SK-N-SH (cell line): ENCODE measurements at regions not wholly inside any gene's neighbourhood (a gene's known extent, or its start where the extent isn't known, plus 50 kb on each side); places are given as distances from the start of the nearest gene placed in this dataset.
"Not testable (repeated sequence)": the region's sequence is repeated elsewhere in the genome, so short reads cannot be mapped to it uniquely, and the experiment has no call there.

Experiments
- CHD2 ChIP-seq: fragments of 150-350 bp; IDR thresholded peaks from 2 replicates; pipeline ENCODE4 v1.6.1; 2018; ENCODE audit warnings: low read length; ENCODE audit not compliant: partially characterized antibody
- CTCF ChIP-seq: fragments of 200-600 bp; sonication (generic); IDR thresholded peaks from 2 replicates; pipeline ENCODE4 v1.6.1; 2017; ENCODE audit warnings: antibody characterized with exemption, mild to moderate bottlenecking, moderate library complexity
- EZH2phosphoT487 ChIP-seq: fragments of 200-600 bp; sonication (generic); IDR thresholded peaks from 2 replicates; pipeline ENCODE4 v1.6.1; 2017; ENCODE audit warnings: low read depth, mixed run types, mild to moderate bottlenecking, antibody characterized with exemption, moderate library complexity, borderline replicate concordance
- NRF1 ChIP-seq: IDR thresholded peaks from 2 replicates; pipeline ENCODE4 v1.6.1; 2012; ENCODE audit warnings: low read depth, mild to moderate bottlenecking, low read length
- POLR2AphosphoS5 ChIP-seq: IDR thresholded peaks from 2 replicates; pipeline ENCODE4 v1.6.1; 2012; ENCODE audit warnings: low read depth, low read length
- REST ChIP-seq: IDR thresholded peaks from 2 replicates; pipeline ENCODE4 v1.6.1; 2012; ENCODE audit warnings: mild to moderate bottlenecking, low read depth, low read length, moderate library complexity
- RXRA ChIP-seq: IDR thresholded peaks from 2 replicates; pipeline ENCODE4 v1.4.0; 2012; ENCODE audit warnings: low read depth, mild to moderate bottlenecking, borderline replicate concordance

- not testable (repeated sequence) for TF ChIP-seq REST, CTCF, POLR2AphosphoS5, NRF1, RXRA, EZH2phosphoT487, CHD2
Observed at GRCh38 chr2:75289178-75289577, 89.9 kb upstream of the TACR1 start.
